Epithelial cell of esophagus (primary cell): ENCODE measurements at regions not wholly inside any gene's neighbourhood (a gene's known extent, or its start where the extent isn't known, plus 50 kb on each side); places are given as distances from the start of the nearest gene placed in this dataset.

Experiments
- DNase-seq: peaks from one replicate; pipeline ENCODE4 v3.0.0; 2010; ENCODE audit warnings: low read depth
- H3K4me3 ChIP-seq: 2 replicates; pipeline ENCODE4 v1.5.1; 2011; ENCODE audit warnings: mild to moderate bottlenecking, low read length, control low read depth
- CTCF ChIP-seq: IDR thresholded peaks from 2 replicates; pipeline ENCODE4 v1.5.1; 2011; ENCODE audit warnings: low read depth, mild to moderate bottlenecking, low read length, control low read depth, inconsistent platforms; ENCODE audit not compliant: insufficient read depth; ENCODE audit errors: missing control alignments

DNA sequence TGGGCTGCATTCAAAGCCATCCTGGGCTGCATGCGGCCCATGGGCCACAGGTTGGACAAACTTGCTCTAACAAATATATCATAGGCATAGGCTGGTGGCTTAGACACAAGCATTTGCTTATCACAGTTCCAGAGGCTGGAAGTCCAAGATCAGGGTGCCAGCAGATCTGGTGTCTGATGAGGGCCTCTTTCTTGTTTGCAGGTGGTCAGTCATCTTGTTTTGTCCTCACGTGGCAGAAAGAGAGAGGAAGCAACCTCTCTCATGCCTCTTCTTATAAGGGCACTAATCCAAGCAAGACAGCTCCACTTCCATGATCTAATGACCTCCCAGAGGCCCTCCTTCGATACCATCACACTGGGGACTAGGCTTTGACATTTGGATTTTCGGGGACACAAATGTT, 238.7 kb upstream of the TNRC6C start:
- no peak for DNase-seq
- no peak overlapping the region for H3K4me3 ChIP-seq
- no peak for TF ChIP-seq CTCF

DNA sequence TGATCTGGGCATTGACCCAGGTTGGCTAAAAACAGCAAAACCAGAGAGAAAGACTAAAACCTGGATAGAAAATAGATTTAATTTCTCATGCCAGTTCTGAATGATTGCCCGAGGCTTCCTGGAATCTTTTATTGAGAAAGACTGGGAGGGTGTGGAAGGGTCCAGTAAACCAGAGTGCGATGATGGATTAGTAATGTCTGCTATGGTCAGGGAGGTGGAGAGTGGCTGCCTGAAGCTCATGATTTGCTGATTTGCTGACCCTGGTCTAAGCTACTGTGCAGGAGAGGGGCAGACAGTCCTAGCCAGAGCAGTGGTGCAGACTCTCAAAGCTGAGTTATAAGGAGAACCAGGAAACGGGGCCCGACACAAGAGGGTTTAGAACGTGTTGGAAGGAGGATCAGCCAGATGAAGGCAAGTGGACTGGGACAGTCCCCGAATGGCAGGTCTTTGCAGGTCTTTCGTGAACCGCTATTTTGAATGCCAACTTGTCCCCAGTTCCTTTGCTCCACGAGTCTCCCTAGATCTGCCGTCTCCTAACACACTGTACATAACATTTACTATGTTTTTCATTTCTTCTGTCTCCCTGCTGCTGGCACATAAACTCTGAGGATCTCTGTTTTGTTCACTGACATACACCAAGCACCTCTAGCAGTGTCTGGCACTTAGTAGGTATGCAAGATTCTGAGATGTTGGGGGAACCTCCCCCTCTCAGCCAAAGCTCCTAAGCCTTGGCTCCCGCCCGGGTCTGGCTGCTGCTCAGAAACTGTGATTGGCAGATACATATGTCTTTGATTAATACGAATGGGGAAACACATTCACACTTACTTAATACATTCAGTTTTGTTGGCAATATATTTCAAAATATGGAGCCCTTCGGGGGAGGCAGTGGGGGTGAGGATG, 237.3 kb upstream of the TNRC6C start:
- no peak for TF ChIP-seq CTCF
- no peak for DNase-seq
- H3K4me3 ChIP-seq, result no peak overlapping the region

DNA sequence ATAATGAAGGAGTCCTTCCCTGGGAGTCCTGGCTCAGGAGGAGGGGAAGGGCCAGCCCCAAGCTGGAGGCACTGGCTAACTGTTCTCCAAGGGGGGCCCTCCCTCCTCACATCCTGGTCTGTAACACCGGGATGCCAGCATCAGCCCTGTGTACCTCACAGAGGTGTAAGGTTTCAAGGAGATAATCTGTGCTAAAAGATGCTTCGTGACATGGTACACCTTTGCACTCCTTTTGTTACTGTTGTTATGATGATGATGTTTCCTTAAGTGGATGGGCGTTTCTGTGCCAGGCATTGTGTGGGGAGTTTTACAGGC, 236.7 kb upstream of the TNRC6C start:
- no peak for DNase-seq
- H3K4me3 ChIP-seq, result no peak overlapping the region
- TF ChIP-seq CTCF, result no peak

GRCh38 chr17:77722366-77722765, 236.1 kb upstream of the TNRC6C start:
- TF ChIP-seq CTCF, result no peak
- no peak overlapping the region for H3K4me3 ChIP-seq
- DNase-seq, result no peak

GRCh38 chr17:77723071-77723908, 235.2 kb upstream of the TNRC6C start:
- DNase-seq, result no peak
- no peak overlapping the region for H3K4me3 ChIP-seq
- TF ChIP-seq CTCF, result no peak

DNA sequence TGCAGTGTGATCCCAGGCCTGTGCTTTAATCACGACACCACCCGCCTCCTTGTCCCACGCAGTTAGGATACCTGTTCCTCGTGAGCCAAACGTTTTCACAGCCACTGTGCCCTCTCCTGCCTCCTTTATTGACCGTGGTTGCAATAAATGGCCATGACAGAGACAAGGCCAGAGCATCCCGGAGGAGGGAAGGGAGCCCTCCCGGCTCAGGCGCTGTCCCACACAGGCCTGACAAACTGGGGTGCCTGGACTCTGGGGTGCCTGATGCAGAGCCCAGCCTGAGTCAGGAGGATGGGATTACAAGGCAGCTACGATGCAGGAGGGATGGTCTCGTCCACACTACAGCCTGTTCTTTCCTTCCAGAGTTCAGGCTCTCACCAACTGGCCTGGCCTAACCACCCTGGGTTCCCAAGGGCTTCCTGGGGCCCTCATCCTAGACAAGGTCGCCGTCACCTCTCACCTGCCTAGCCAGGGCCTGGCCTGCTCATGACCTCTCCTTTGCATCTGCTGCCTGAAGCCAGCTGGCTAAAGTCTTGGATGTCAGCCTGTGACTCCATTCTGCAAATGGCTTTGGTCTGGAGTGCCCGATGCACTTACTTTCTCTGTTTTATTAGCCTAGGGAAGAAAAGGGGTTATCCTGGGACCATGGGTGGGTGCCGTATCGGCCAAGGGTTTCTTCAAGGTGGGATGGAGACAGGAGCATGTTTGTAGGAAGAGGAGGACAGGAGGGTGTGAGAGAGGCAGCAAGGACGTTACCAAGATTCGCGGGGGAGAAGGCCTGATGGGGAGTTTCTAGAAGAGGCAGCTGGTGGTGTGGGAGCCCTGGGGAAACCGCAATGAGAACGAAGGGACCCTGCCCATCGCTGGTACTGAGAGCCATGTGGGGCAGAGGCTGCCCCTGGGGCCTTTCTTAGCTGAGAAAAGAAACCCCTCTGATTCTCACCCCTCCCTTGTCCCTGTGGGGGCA, 234.3 kb upstream of the TNRC6C start:
- no peak overlapping the region for H3K4me3 ChIP-seq
- no peak for TF ChIP-seq CTCF
- DNase-seq, result no peak
